ENCODE measurements at regions not wholly inside any gene's neighbourhood (a gene's known extent, or its start where the extent isn't known, plus 50 kb on each side); places are given as distances from the start of the nearest gene placed in this dataset.
"Not testable (repeated sequence)": the region's sequence is repeated elsewhere in the genome, so short reads cannot be mapped to it uniquely, and the experiment has no call there.

- Mint-ChIP-seq H3K27ac (ENCODE audit: low read depth) (no peak overlapping the region), H3K4me1 (peaks cover 16% of the 10 kb centered on the region), H3K9me3 (no peaks in the 10 kb centered on the region), H3K36me3 (ENCODE audit: insufficient read depth) (no peaks in the 10 kb centered on the region), H3K4me3 (no peak overlapping the region), H3K27me3 (peaks cover 14% of the 10 kb centered on the region)
- DNase-seq (ENCODE audit: low spot score in 2 of 2): no peak
- ATAC-seq (replicated peaks; ENCODE audit: extremely low read depth, poor library complexity, severe bottlenecking): no peak
Measured at GRCh38 chr3:28056806-28057205, 184.6 kb upstream of the CMC1 start.

- no peak for ATAC-seq (replicated peaks; ENCODE audit: extremely low read depth, poor library complexity, severe bottlenecking)
- no peak for DNase-seq (ENCODE audit: low spot score in 2 of 2)
- no peaks in the 10 kb centered on the region for H3K9me3 Mint-ChIP-seq
- H3K4me1 Mint-ChIP-seq: peaks cover 10% of the 10 kb centered on the region
- no peaks in the 10 kb centered on the region for H3K36me3 Mint-ChIP-seq (ENCODE audit: insufficient read depth)
- no peak overlapping the region for H3K4me3 Mint-ChIP-seq
- H3K27ac Mint-ChIP-seq (ENCODE audit: low read depth): no peak overlapping the region
- peaks cover 14% of the 10 kb centered on the region for H3K27me3 Mint-ChIP-seq
Measured at GRCh38 chr3:28057539-28057938, 183.9 kb upstream of the CMC1 start.

DNA sequence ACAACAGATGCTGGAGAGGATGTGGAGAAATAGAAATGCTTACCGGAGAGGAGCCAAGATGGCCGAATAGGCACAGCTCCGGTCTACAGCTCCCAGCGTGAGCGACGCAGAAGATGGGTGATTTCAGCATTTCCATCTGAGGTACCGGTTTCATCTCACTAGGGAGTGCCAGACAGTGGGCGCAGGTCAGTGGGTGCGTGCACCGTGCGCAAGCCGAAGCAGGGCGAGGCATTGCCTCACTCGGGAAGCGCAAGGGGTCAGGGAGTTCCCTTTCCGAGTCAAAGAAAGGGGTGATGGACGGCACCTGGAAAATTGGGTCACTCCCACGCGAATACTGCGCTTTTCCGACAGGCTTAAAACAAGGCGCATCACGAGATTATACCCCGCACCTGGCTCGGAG is 182.2 kb upstream of the CMC1 start:
- H3K36me3 Mint-ChIP-seq (ENCODE audit: insufficient read depth); DNase-seq (ENCODE audit: low spot score in 2 of 2); H3K4me3 Mint-ChIP-seq; H3K9me3 Mint-ChIP-seq; H3K4me1 Mint-ChIP-seq; ATAC-seq (replicated peaks; ENCODE audit: extremely low read depth, poor library complexity, severe bottlenecking); H3K27ac Mint-ChIP-seq (ENCODE audit: low read depth): not testable (repeated sequence)
- peaks cover 14% of the 10 kb centered on the region for H3K27me3 Mint-ChIP-seq

DNA sequence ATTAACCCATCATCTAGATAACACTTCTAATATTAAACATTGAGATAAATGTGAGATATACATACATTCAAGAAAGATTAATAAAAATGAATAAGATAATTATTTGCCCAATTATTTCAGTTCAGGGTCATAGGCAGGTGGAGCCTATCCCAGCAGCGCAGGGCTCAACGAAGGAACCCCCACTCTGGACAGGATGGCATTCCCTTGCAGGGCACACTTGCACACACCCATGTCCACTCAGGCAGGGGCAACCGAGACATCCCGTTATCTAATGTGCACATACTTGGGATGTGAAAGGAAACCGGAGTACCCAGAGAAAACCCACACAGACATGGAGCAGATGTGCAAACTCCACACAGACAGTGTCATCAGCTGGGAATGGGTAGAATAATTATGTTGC is 175.4 kb upstream of the CMC1 start:
- no peak overlapping the region for H3K4me3 Mint-ChIP-seq
- H3K27ac Mint-ChIP-seq (ENCODE audit: low read depth): no peak overlapping the region
- no peaks in the 10 kb centered on the region for H3K27me3 Mint-ChIP-seq
- H3K36me3 Mint-ChIP-seq (ENCODE audit: insufficient read depth): no peaks in the 10 kb centered on the region
- H3K9me3 Mint-ChIP-seq: no peaks in the 10 kb centered on the region
- ATAC-seq (replicated peaks; ENCODE audit: extremely low read depth, poor library complexity, severe bottlenecking) (no peak), DNase-seq (ENCODE audit: low spot score in 2 of 2) (no peak)
- H3K4me1 Mint-ChIP-seq: no peaks in the 10 kb centered on the region

- H3K27ac Mint-ChIP-seq (ENCODE audit: low read depth): no peak overlapping the region
- no peak for DNase-seq (ENCODE audit: low spot score in 2 of 2)
- no peaks in the 10 kb centered on the region for H3K36me3 Mint-ChIP-seq (ENCODE audit: insufficient read depth)
- H3K4me3 Mint-ChIP-seq: no peak overlapping the region
- no peaks in the 10 kb centered on the region for H3K4me1 Mint-ChIP-seq
- no peaks in the 10 kb centered on the region for H3K9me3 Mint-ChIP-seq
- no peak for ATAC-seq (replicated peaks; ENCODE audit: extremely low read depth, poor library complexity, severe bottlenecking)
- no peaks in the 10 kb centered on the region for H3K27me3 Mint-ChIP-seq
Measured at GRCh38 chr3:28067014-28067413, 174.4 kb upstream of the CMC1 start.

DNA sequence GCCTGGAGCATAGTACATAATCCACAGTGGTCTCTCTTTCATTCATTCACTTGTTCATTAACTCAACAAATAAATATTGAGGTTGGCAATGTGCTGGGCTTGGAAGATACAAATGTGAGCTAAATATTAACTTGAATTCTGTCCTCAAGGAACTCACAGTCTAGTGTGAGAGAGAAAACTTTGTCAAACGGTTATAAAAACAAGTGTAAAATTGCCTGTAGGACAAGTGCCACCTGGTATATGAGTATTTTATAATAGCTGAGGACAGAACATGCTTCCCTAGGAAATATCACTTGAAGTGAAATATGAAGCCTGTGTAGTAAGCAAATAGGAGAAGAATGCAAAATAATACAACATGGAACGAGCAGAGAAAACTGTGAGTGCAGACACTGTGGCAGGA is 173.1 kb upstream of the CMC1 start:
- H3K27ac Mint-ChIP-seq (ENCODE audit: low read depth): no peak overlapping the region
- no peaks in the 10 kb centered on the region for H3K27me3 Mint-ChIP-seq
- DNase-seq (ENCODE audit: low spot score in 2 of 2) (no peak), ATAC-seq (replicated peaks; ENCODE audit: extremely low read depth, poor library complexity, severe bottlenecking) (no peak)
- H3K4me1 Mint-ChIP-seq: no peaks in the 10 kb centered on the region
- H3K9me3 Mint-ChIP-seq: no peaks in the 10 kb centered on the region
- no peaks in the 10 kb centered on the region for H3K36me3 Mint-ChIP-seq (ENCODE audit: insufficient read depth)
- H3K4me3 Mint-ChIP-seq: no peak overlapping the region

- Mint-ChIP-seq H3K27me3 (no peaks in the 10 kb centered on the region), H3K36me3 (ENCODE audit: insufficient read depth) (no peaks in the 10 kb centered on the region), H3K4me1 (no peaks in the 10 kb centered on the region), H3K4me3 (no peak overlapping the region), H3K9me3 (no peaks in the 10 kb centered on the region), H3K27ac (ENCODE audit: low read depth) (no peak overlapping the region)
- ATAC-seq (replicated peaks; ENCODE audit: extremely low read depth, poor library complexity, severe bottlenecking) (no peak), DNase-seq (ENCODE audit: low spot score in 2 of 2) (no peak)
Measured at GRCh38 chr3:28069438-28069837, 172.0 kb upstream of the CMC1 start.

DNA sequence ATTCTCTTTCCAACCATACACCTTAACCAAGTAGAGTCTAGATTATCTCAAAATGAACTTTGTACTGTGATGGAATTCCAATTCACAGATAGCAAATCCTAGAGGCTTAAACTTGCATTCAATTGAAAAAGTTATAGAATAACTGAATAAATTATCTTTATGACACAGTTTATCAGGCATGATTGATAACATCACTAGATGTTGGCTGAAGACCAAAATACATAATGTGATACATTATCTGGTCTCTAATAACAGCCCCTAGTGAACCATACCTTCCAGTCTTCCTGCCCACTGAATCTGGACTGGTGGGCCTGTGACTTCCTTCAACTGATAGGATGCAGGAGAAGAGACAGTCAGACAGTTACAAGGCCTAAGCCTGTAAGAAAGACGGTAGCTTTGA is 165.2 kb upstream of the CMC1 start:
- Mint-ChIP-seq H3K4me1 (no peaks in the 10 kb centered on the region), H3K27ac (ENCODE audit: low read depth) (no peak overlapping the region), H3K9me3 (no peaks in the 10 kb centered on the region), H3K36me3 (ENCODE audit: insufficient read depth) (no peaks in the 10 kb centered on the region), H3K27me3 (no peaks in the 10 kb centered on the region), H3K4me3 (no peak overlapping the region)
- DNase-seq (ENCODE audit: low spot score in 2 of 2) (no peak), ATAC-seq (replicated peaks; ENCODE audit: extremely low read depth, poor library complexity, severe bottlenecking) (no peak)

DNA sequence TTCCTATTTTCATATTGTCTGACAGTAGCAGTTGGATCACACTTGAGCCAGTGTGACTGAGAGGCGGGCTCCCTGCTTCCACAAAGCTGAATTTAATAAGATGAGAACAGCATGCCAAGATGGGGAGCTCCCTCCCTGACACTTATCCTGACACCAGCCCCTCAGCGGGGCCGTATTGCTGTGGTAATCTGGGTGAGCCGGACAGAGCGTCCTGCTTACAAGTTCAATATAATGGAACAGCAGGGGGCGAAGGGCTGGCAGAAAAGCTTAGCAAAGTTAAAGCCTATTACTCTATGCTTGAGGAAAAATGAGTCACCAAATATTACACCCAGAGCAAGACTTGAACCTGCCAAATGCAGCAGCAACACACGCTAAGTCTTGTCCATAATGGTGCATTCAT is 163.8 kb upstream of the CMC1 start:
- H3K4me3 Mint-ChIP-seq: no peak overlapping the region
- no peaks in the 10 kb centered on the region for H3K36me3 Mint-ChIP-seq (ENCODE audit: insufficient read depth)
- H3K4me1 Mint-ChIP-seq: peaks cover 6% of the 10 kb centered on the region
- DNase-seq (ENCODE audit: low spot score in 2 of 2) (no peak), ATAC-seq (replicated peaks; ENCODE audit: extremely low read depth, poor library complexity, severe bottlenecking) (no peak)
- H3K27ac Mint-ChIP-seq (ENCODE audit: low read depth): no peak overlapping the region
- H3K27me3 Mint-ChIP-seq: no peaks in the 10 kb centered on the region
- no peaks in the 10 kb centered on the region for H3K9me3 Mint-ChIP-seq

- Mint-ChIP-seq H3K9me3 (no peaks in the 10 kb centered on the region), H3K27ac (ENCODE audit: low read depth) (no peak overlapping the region), H3K4me3 (no peak overlapping the region), H3K4me1 (peaks cover 6% of the 10 kb centered on the region), H3K27me3 (no peaks in the 10 kb centered on the region), H3K36me3 (ENCODE audit: insufficient read depth) (no peaks in the 10 kb centered on the region)
- DNase-seq (ENCODE audit: low spot score in 2 of 2) (no peak), ATAC-seq (replicated peaks; ENCODE audit: extremely low read depth, poor library complexity, severe bottlenecking) (no peak)
Measured at GRCh38 chr3:28078536-28078935, 162.9 kb upstream of the CMC1 start.

DNA sequence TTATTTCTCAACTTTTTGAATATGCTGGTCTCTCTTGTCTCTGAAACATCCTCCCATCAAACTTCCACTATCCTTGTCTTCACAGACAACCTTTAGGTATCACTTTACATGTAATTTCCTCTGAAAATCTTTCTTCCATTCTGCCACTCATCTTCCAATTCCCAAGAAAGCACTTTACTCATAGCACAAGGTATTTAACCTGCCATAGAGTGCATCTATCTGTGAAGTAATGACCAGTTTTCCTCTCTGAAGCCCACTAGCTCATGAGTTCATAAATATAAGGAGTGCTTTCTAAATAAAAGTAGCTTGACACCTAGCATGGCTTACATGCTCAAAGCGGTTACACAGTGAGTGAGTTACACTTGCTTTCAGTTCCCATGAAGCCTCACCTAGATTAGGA is 160.7 kb upstream of the CMC1 start:
- Mint-ChIP-seq H3K4me1 (peaks cover 6% of the 10 kb centered on the region), H3K27ac (ENCODE audit: low read depth) (no peak overlapping the region), H3K27me3 (no peaks in the 10 kb centered on the region), H3K36me3 (ENCODE audit: insufficient read depth) (no peaks in the 10 kb centered on the region), H3K9me3 (no peaks in the 10 kb centered on the region), H3K4me3 (no peak overlapping the region)
- ATAC-seq (replicated peaks; ENCODE audit: extremely low read depth, poor library complexity, severe bottlenecking): no peak
- DNase-seq (ENCODE audit: low spot score in 2 of 2): no peak

DNA sequence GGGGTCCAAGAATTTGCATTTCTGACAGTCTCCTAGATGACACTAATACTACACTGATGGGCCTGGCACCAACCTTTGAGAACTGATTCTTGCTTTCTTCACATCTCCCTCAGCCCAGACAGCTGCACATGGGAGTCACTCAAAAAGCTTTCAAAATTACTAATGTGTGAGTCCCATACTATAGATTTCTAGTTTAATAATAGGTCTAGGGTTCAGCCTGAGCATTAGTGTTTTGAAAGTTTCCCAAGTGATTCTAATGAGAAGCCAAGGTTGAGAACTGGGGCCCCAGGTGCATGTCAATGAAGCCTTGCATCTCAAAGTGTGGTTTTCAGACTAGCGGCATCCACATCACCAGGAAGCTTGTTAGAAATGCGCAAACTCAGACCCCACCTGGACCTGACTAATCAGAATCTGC is 159.9 kb upstream of the CMC1 start:
- no peak for ATAC-seq (replicated peaks; ENCODE audit: extremely low read depth, poor library complexity, severe bottlenecking)
- DNase-seq (ENCODE audit: low spot score in 2 of 2): no peak
- Mint-ChIP-seq H3K36me3 (ENCODE audit: insufficient read depth) (no peaks in the 10 kb centered on the region), H3K27ac (ENCODE audit: low read depth) (no peak overlapping the region), H3K4me1 (peaks cover 6% of the 10 kb centered on the region), H3K9me3 (no peaks in the 10 kb centered on the region), H3K27me3 (no peaks in the 10 kb centered on the region), H3K4me3 (no peak overlapping the region)

DNA sequence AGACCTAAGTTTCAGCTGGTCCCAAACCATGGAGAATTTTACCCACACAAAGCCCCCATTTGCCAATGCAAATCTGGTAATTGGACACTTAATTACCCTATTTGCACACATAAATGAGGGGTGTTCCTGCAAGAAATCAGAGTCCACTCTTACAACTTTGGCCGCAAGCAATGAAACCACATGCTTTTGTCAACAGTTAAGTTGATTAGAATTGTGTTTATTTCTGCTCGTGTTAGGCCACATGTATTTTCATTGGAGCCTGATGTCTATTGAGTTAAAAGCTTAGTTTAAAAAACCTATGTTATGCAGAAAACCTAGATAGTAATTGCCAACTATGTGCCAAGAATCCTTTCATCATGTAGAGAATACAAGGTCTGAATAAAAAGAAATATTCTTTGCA is 153.8 kb upstream of the CMC1 start:
- Mint-ChIP-seq H3K27ac (ENCODE audit: low read depth) (no peak overlapping the region), H3K27me3 (no peaks in the 10 kb centered on the region), H3K9me3 (no peaks in the 10 kb centered on the region), H3K4me1 (peaks cover 32% of the 10 kb centered on the region), H3K4me3 (no peak overlapping the region), H3K36me3 (ENCODE audit: insufficient read depth) (no peaks in the 10 kb centered on the region)
- no peak for DNase-seq (ENCODE audit: low spot score in 2 of 2)
- ATAC-seq (replicated peaks; ENCODE audit: extremely low read depth, poor library complexity, severe bottlenecking): no peak

Data from central memory CD8-positive, alpha-beta T cell (primary cell).